ENCODE measurements at regions not wholly inside any gene's neighbourhood (a gene's known extent, or its start where the extent isn't known, plus 50 kb on each side); places are given as distances from the start of the nearest gene placed in this dataset.

- no peak for TF ChIP-seq CTCF (IDR thresholded peaks at IDR 0.05)
- TF ChIP-seq POLR2A (IDR thresholded peaks at IDR 0.05) = no peak
Measured at GRCh38 chr5:68533051-68533450, 317.5 kb downstream of the PIK3R1 start.

Measured in lower leg skin (tissue), 3 donors.